ENCODE measurements at regions not wholly inside any gene's neighbourhood (a gene's known extent, or its start where the extent isn't known, plus 50 kb on each side); places are given as distances from the start of the nearest gene placed in this dataset.
A peak's percentile ranks its signal among the peaks of the same experiment; 100 is the strongest.
"Not testable (repeated sequence)": the region's sequence is repeated elsewhere in the genome, so short reads cannot be mapped to it uniquely, and the experiment has no call there.

DNA sequence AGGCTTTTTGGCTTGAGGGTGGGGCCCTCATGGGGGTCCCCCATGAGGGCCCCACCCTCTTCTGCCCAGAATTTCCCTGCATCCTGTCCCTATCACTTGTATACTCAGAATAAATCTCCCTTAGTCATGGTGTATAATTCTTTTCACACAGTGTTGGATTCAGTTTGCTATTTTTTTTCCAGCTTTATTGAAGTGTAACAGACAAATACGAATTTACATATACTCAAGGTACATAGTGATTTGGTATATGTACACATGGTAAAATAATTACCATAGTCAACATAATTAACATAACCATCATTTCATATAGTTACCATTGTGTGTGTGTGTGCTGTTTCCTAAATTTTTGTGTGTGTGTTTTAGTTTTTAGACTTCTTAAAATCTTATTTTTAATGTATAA lies 289.4 kb downstream of the CNTNAP3B start:
- H3K9me2 ChIP-seq (replicated peaks; ENCODE audit: low read length); CTCF ChIA-PET; ATAC-seq; H2AFZ ChIP-seq (ENCODE audit: low read length); POLR2A ChIA-PET (ENCODE audit: unreplicated experiment); DNase-seq; H3K4me2 ChIP-seq (ENCODE audit: low read length); H3K36me3 ChIP-seq (ENCODE audit: low read depth, low read length); H3K9me3 ChIP-seq (ENCODE audit: low read length); H4K20me1 ChIP-seq (ENCODE audit: low read length); H3K27ac ChIP-seq (ENCODE audit: low read length); H3F3A ChIP-seq (ENCODE audit: low read length, unreplicated experiment); H3K4me3 ChIP-seq (ENCODE audit: low read length); H3K9ac ChIP-seq (ENCODE audit: low read length); intact Hi-C loops (cut with micrococcal nuclease); H3K79me2 ChIP-seq (ENCODE audit: low read length); H3K4me1 ChIP-seq (ENCODE audit: insufficient read depth, low read length); BruUV-seq (replicated peaks); H3K27me3 ChIP-seq (ENCODE audit: low read length): not testable (repeated sequence)

DNA sequence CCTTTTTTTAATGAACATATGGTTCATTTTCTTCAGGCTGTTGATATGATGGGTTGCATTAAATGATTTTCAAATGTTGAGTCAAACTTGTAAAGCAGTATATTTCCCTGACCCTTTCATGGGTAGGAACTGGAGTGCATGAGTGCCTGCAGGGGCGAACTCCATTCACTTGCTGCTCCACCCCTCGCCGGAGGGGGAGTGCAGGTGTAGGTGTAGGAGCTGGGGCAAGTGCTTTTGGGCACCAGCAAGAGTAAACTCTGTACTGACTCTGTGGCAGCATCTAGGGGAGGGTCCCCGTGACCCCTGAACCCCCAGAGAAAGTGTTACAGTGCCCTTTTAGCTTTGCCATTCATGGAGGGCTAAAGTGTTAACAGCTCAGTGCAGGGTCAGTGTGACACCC lies 290.3 kb downstream of the CNTNAP3B start:
- intact Hi-C loops (cut with micrococcal nuclease); BruUV-seq (replicated peaks); POLR2A ChIA-PET (ENCODE audit: unreplicated experiment); H3K9ac ChIP-seq (ENCODE audit: low read length); H3K27me3 ChIP-seq (ENCODE audit: low read length); H3K4me1 ChIP-seq (ENCODE audit: insufficient read depth, low read length); H4K20me1 ChIP-seq (ENCODE audit: low read length); H3F3A ChIP-seq (ENCODE audit: low read length, unreplicated experiment); ATAC-seq; H3K4me2 ChIP-seq (ENCODE audit: low read length); H3K9me3 ChIP-seq (ENCODE audit: low read length); H3K9me2 ChIP-seq (replicated peaks; ENCODE audit: low read length); H3K27ac ChIP-seq (ENCODE audit: low read length); H3K4me3 ChIP-seq (ENCODE audit: low read length); H3K36me3 ChIP-seq (ENCODE audit: low read depth, low read length); H3K79me2 ChIP-seq (ENCODE audit: low read length); CTCF ChIA-PET; DNase-seq; H2AFZ ChIP-seq (ENCODE audit: low read length): not testable (repeated sequence)

DNA sequence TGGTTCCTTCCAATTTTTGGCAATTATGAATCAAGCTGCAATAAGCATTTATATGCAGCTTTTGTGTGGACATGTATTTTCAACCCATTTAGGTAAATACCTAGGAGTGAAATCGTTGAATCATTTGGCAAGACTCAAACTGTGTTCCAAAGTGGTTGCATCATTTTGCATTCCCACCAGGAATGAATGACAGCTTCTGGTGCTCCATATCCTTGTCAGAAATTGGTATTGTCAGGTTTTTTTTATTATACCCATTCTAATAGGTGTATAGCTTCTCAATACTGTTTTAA lies 290.7 kb downstream of the CNTNAP3B start:
- ATAC-seq, result peak; percentile 71
- H3K36me3 ChIP-seq (ENCODE audit: low read depth, low read length); CTCF ChIA-PET; H3K4me3 ChIP-seq (ENCODE audit: low read length); H3K4me2 ChIP-seq (ENCODE audit: low read length); H3K9ac ChIP-seq (ENCODE audit: low read length); H3K4me1 ChIP-seq (ENCODE audit: insufficient read depth, low read length); BruUV-seq (replicated peaks); H2AFZ ChIP-seq (ENCODE audit: low read length); H3K27ac ChIP-seq (ENCODE audit: low read length); H3K27me3 ChIP-seq (ENCODE audit: low read length); H4K20me1 ChIP-seq (ENCODE audit: low read length); DNase-seq; H3K9me3 ChIP-seq (ENCODE audit: low read length); intact Hi-C loops (cut with micrococcal nuclease); POLR2A ChIA-PET (ENCODE audit: unreplicated experiment); H3F3A ChIP-seq (ENCODE audit: low read length, unreplicated experiment); H3K79me2 ChIP-seq (ENCODE audit: low read length); H3K9me2 ChIP-seq (replicated peaks; ENCODE audit: low read length): not testable (repeated sequence)

DNA sequence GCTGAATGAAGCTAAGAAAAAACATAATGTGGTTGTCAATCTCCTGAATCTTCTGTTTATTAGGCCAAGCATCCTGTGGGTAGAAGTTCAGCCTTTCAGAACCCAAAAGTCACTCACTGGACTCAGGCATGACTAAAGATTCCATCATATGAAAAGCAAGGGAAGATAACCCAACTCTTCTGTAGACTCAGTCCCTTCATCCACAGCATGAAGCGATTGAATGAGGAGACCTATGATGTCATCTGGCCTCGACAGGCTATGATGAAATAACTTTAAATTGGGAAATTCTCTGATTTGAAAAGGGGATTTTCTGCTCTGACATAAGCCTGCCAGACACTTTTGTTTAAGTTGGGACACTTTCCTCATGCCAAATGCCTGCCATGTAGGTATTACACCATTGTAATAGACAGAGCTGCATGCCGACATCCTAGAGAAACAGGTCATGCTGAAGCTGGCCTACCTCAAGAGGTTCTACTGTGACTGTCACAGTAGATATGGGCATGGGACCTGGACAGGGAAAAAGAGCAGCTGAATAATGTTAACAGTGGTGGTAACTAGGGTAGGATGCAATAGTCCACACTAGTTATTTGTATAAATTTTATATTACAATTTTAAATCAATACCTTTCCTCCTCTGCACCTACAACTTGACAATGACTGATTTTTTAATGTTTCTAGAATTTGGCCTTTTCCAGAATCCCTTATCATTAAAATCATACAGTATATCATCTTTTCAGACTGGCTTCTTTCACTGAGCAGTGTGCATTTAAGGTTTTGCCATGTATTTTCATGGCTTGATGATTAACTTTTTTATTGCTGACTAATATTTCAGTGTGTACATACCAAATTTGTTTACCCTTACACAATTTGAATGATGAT lies 291.3 kb downstream of the CNTNAP3B start:
- intact Hi-C loops (cut with micrococcal nuclease); H4K20me1 ChIP-seq (ENCODE audit: low read length); BruUV-seq (replicated peaks); H3K79me2 ChIP-seq (ENCODE audit: low read length); H3K27me3 ChIP-seq (ENCODE audit: low read length); H3K4me1 ChIP-seq (ENCODE audit: insufficient read depth, low read length); POLR2A ChIA-PET (ENCODE audit: unreplicated experiment); H3K9ac ChIP-seq (ENCODE audit: low read length); H3K9me2 ChIP-seq (replicated peaks; ENCODE audit: low read length); H3K27ac ChIP-seq (ENCODE audit: low read length); H2AFZ ChIP-seq (ENCODE audit: low read length); DNase-seq; H3K36me3 ChIP-seq (ENCODE audit: low read depth, low read length); H3K4me3 ChIP-seq (ENCODE audit: low read length); H3F3A ChIP-seq (ENCODE audit: low read length, unreplicated experiment); H3K4me2 ChIP-seq (ENCODE audit: low read length); H3K9me3 ChIP-seq (ENCODE audit: low read length); CTCF ChIA-PET: not testable (repeated sequence)
- peak; percentile 85 for ATAC-seq

DNA sequence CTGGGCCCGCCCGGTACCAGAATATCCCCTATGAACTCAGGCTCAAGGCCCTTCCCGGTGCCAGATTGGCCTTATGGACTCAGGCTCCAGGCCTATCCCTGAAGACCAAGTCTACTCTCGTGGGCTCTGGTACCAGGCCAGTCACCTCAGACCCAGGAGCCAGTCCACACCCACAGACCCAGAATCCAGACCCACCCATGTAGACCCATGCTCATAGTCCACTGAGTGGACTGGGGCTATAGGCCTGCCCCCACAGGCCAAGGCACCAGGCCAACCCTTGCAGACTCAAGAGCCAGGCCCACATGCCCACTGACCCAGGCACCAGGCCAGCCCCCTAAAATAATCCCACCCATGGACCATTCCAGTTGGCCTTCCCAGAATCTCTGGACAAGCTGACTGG lies 296.1 kb downstream of the CNTNAP3B start:
- ATAC-seq; H3K9ac ChIP-seq (ENCODE audit: low read length); H3K9me2 ChIP-seq (replicated peaks; ENCODE audit: low read length); BruUV-seq (replicated peaks); H3K4me1 ChIP-seq (ENCODE audit: insufficient read depth, low read length); H3K9me3 ChIP-seq (ENCODE audit: low read length); H3K36me3 ChIP-seq (ENCODE audit: low read depth, low read length); H3K79me2 ChIP-seq (ENCODE audit: low read length); H3K4me3 ChIP-seq (ENCODE audit: low read length); H2AFZ ChIP-seq (ENCODE audit: low read length); CTCF ChIA-PET; H3K4me2 ChIP-seq (ENCODE audit: low read length); H4K20me1 ChIP-seq (ENCODE audit: low read length); H3K27ac ChIP-seq (ENCODE audit: low read length); POLR2A ChIA-PET (ENCODE audit: unreplicated experiment); intact Hi-C loops (cut with micrococcal nuclease); H3K27me3 ChIP-seq (ENCODE audit: low read length); DNase-seq; H3F3A ChIP-seq (ENCODE audit: low read length, unreplicated experiment): not testable (repeated sequence)

DNA sequence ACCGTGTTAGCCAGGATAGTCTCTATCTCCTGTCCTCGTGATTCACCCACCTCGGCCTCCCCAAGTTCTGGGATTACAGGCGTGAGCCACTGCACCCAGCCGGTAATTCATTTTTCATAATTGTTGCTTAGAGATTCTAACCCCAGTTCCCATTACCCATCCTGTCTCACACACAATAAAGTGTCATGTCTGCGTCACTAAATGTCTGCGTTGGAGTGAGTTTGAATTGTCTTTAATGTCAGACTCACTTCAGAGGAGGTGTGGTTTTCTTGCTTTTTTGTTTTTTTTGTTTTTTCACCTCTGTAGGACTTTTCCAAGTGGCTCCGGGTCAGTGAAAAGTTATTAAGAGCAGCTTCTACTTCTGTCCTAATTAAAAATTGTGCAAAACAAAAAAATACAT lies 304.5 kb downstream of the CNTNAP3B start:
- H3K9ac ChIP-seq (ENCODE audit: low read length); H3K79me2 ChIP-seq (ENCODE audit: low read length); intact Hi-C loops (cut with micrococcal nuclease); H3K9me2 ChIP-seq (replicated peaks; ENCODE audit: low read length); DNase-seq; BruUV-seq (replicated peaks); H3K4me1 ChIP-seq (ENCODE audit: insufficient read depth, low read length); POLR2A ChIA-PET (ENCODE audit: unreplicated experiment); H3K4me3 ChIP-seq (ENCODE audit: low read length); H4K20me1 ChIP-seq (ENCODE audit: low read length); H3K27me3 ChIP-seq (ENCODE audit: low read length); H3K36me3 ChIP-seq (ENCODE audit: low read depth, low read length); H3K9me3 ChIP-seq (ENCODE audit: low read length); H3K27ac ChIP-seq (ENCODE audit: low read length); H3F3A ChIP-seq (ENCODE audit: low read length, unreplicated experiment); H3K4me2 ChIP-seq (ENCODE audit: low read length); CTCF ChIA-PET; H2AFZ ChIP-seq (ENCODE audit: low read length): not testable (repeated sequence)
- ATAC-seq, result peak; percentile 69

DNA sequence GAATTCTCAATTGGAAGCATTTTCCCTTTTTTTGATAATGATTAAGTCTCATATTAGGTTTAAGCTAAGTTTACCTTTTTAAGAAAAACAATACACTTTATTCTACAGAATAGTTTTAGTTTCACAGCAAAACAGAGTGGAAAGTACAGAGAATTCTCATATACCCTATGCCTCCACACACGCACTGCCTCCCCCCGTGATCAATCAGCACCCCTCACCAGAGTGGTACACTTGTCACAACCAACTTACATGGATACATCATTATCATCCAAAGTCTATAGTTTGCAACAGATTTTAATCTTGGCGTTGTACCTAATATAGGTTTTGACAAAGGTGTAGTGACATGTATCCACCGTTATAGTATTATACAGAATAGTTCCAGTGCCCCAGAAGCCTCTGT lies 326.5 kb downstream of the CNTNAP3B start:
- intact Hi-C loops (cut with micrococcal nuclease); H3K27me3 ChIP-seq (ENCODE audit: low read length); H3K4me2 ChIP-seq (ENCODE audit: low read length); DNase-seq; ATAC-seq; H3K79me2 ChIP-seq (ENCODE audit: low read length); H4K20me1 ChIP-seq (ENCODE audit: low read length); CTCF ChIA-PET; H3K4me1 ChIP-seq (ENCODE audit: insufficient read depth, low read length); H3K9me3 ChIP-seq (ENCODE audit: low read length); H3K4me3 ChIP-seq (ENCODE audit: low read length); H3K36me3 ChIP-seq (ENCODE audit: low read depth, low read length); H3K9ac ChIP-seq (ENCODE audit: low read length); H2AFZ ChIP-seq (ENCODE audit: low read length); H3F3A ChIP-seq (ENCODE audit: low read length, unreplicated experiment); H3K27ac ChIP-seq (ENCODE audit: low read length); H3K9me2 ChIP-seq (replicated peaks; ENCODE audit: low read length); POLR2A ChIA-PET (ENCODE audit: unreplicated experiment); BruUV-seq (replicated peaks): not testable (repeated sequence)

Measured in PC-3 (cell line).